Smooth muscle cell (in vitro differentiated cells): ENCODE measurements at regions not wholly inside any gene's neighbourhood (a gene's known extent, or its start where the extent isn't known, plus 50 kb on each side); places are given as distances from the start of the nearest gene placed in this dataset.
A peak's percentile ranks its signal among the peaks of the same experiment; 100 is the strongest.

ENCODE experiments used
- DNase-seq: peaks from one replicate; lab custom pipeline; 2025; ENCODE audit not compliant: unreplicated experiment; lab: John Stamatoyannopoulos, UW
- H2AFZ ChIP-seq: fragments of 200-600 bp; sonication (generic); 2 replicates; pipeline ENCODE4 v1.6.0; 2016; ENCODE audit warnings: antibody characterized with exemption, low read depth, mild to moderate bottlenecking
- H3F3A ChIP-seq: fragments of 200-600 bp; sonication (generic); 2 replicates; pipeline ENCODE4 v1.6.0; 2017; ENCODE audit warnings: antibody characterized with exemption, low read depth
- H3K27ac ChIP-seq: fragments of 200-600 bp; sonication (generic); 2 replicates; pipeline ENCODE4 v1.5.1; 2016; ENCODE audit warnings: low read depth, mild to moderate bottlenecking
- H3K27me3 ChIP-seq: fragments of 200-600 bp; sonication (generic); 2 replicates; pipeline ENCODE4 v1.6.1; 2016; ENCODE audit warnings: low read depth, mild to moderate bottlenecking
- H3K36me3 ChIP-seq: fragments of 200-600 bp; sonication (generic); 2 replicates; pipeline ENCODE4 v1.5.1; 2016; ENCODE audit warnings: low read depth
- H3K4me1 ChIP-seq: fragments of 200-600 bp; sonication (generic); 2 replicates; pipeline ENCODE4 v1.5.1; 2016; ENCODE audit warnings: low read depth
- H3K4me2 ChIP-seq: fragments of 200-600 bp; sonication (generic); 2 replicates; pipeline ENCODE4 v1.6.0; 2016; ENCODE audit warnings: mild to moderate bottlenecking
- H3K4me3 ChIP-seq: fragments of 200-600 bp; sonication (generic); 2 replicates; pipeline ENCODE4 v1.5.1; 2016; ENCODE audit warnings: mild to moderate bottlenecking
- H3K79me2 ChIP-seq: fragments of 200-600 bp; sonication (generic); 2 replicates; pipeline ENCODE4 v1.6.0; 2016; ENCODE audit warnings: low read depth, mild to moderate bottlenecking
- H3K9ac ChIP-seq: fragments of 200-600 bp; sonication (generic); 2 replicates; pipeline ENCODE4 v1.6.0; 2016; ENCODE audit warnings: low read depth
- H3K9me3 ChIP-seq: fragments of 200-600 bp; sonication (generic); replicated peaks from 2 replicates; pipeline ENCODE4 v1.5.1; 2016; ENCODE audit warnings: low read depth
- H4K20me1 ChIP-seq: fragments of 200-600 bp; sonication (generic); 2 replicates; pipeline ENCODE4 v1.6.0; 2016; ENCODE audit warnings: low read depth
- CTCF ChIP-seq: fragments of 200-600 bp; sonication (generic); IDR thresholded peaks from 2 replicates; pipeline ENCODE4 v1.5.1; 2017; ENCODE audit warnings: borderline replicate concordance, mild to moderate bottlenecking, antibody characterized with exemption; ENCODE audit not compliant: insufficient read depth, poor library complexity, severe bottlenecking
- WGBS: methylation state at CpG from one replicate; pipeline ENCODE4 v1.1.7; 2016; ENCODE audit warnings: low lambda C conversion rate; 5-methylcytosine and 5-hydroxymethylcytosine counted together

GRCh38 chr13:100879255-100879654 lies 204.7 kb upstream of the TMTC4 start:
- Histone ChIP-seq H3K36me3 (no peaks in the 10 kb centered on the region), H3K79me2 (no peaks in the 10 kb centered on the region), H3K4me2 (no peak overlapping the region), H3K4me1 (no peaks in the 10 kb centered on the region), H3K9me3 (no peaks in the 10 kb centered on the region), H3F3A (no peaks in the 10 kb centered on the region), H3K9ac (no peak overlapping the region), H3K27ac (no peak overlapping the region), H2AFZ (no peak overlapping the region), H4K20me1 (no peaks in the 10 kb centered on the region), H3K4me3 (no peak overlapping the region), H3K27me3 (peaks cover 4% of the 10 kb centered on the region)
- DNase-seq, result no peak
- no peak for TF ChIP-seq CTCF
- 90% methylated on average over 5 of the region's 5 CpGs for WGBS

- Histone ChIP-seq H3K9ac (no peak overlapping the region), H4K20me1 (no peaks in the 10 kb centered on the region), H3K4me2 (no peak overlapping the region), H3K27ac (peak overlapping the region; percentile 76), H3K4me1 (no peaks in the 10 kb centered on the region), H2AFZ (no peak overlapping the region), H3K36me3 (no peaks in the 10 kb centered on the region), H3K79me2 (no peaks in the 10 kb centered on the region), H3K9me3 (no peaks in the 10 kb centered on the region), H3K4me3 (no peak overlapping the region), H3F3A (no peaks in the 10 kb centered on the region), H3K27me3 (no peaks in the 10 kb centered on the region)
- DNase-seq, result no peak
- WGBS, result 79% methylated on average over 2 of the region's 2 CpGs
- no peak for TF ChIP-seq CTCF
Observed at GRCh38 chr13:100876044-100876403, 201.4 kb upstream of the TMTC4 start.

GRCh38 chr13:100875392-100876043 lies 200.9 kb upstream of the TMTC4 start:
- no peak for DNase-seq
- Histone ChIP-seq H3K27ac (peak overlapping the region; percentile 76), H3K4me2 (peak overlapping the region; percentile 24)

More at GRCh38 chr13:100875392-100876043, 200.9 kb upstream of the TMTC4 start:
- H4K20me1 ChIP-seq, result no peaks in the 10 kb centered on the region
- H3K4me1 ChIP-seq, result no peaks in the 10 kb centered on the region
- H3K36me3 ChIP-seq, result no peaks in the 10 kb centered on the region
- no peaks in the 10 kb centered on the region for H3K79me2 ChIP-seq
- H3K9ac ChIP-seq, result no peak overlapping the region
- no peak overlapping the region for H2AFZ ChIP-seq
- H3K4me3 ChIP-seq, result no peak overlapping the region
- no peaks in the 10 kb centered on the region for H3K27me3 ChIP-seq
- H3K9me3 ChIP-seq, result no peaks in the 10 kb centered on the region
- WGBS, result 6% methylated on average over 3 of the region's 3 CpGs
- no peaks in the 10 kb centered on the region for H3F3A ChIP-seq
- no peak for TF ChIP-seq CTCF
